ENCODE measurements at regions not wholly inside any gene's neighbourhood (a gene's known extent, or its start where the extent isn't known, plus 50 kb on each side); places are given as distances from the start of the nearest gene placed in this dataset.

DNA sequence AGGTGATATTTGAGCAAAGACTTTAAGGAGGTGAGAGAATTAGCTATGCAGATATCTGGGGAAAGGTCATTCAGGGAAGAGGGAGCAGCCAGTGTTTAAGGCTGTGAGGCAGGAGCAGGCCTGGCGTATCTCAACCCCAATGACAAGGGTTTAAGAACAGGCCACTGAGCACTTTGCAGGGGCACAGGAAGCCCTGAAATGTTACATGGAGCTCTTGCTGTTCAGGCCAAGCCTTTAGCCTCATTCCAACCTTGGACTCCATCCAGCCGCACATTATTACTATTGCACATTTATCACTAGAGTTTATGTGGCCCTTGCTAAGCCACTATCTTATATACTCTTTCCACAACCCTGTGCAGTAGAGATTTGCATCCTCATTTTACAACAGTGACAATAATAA, 114.0 kb downstream of the EFNB1 start:
- in situ Hi-C loops (cut with HindIII; ENCODE audit: low pct_unique_long_range_greater_than_20kb, low sequenced_read_pairs), result no loop called here
- Histone ChIP-seq H3K27me3 (ENCODE audit: control insufficient read depth, insufficient read depth, low read length) (no peaks in the 10 kb centered on the region), H3K36me3 (ENCODE audit: control insufficient read depth, insufficient read depth, low read length) (no peaks in the 10 kb centered on the region), H3K27ac (ENCODE audit: low read length) (no peak overlapping the region), H3K4me1 (ENCODE audit: control insufficient read depth, insufficient read depth, low read length) (no peaks in the 10 kb centered on the region), H3K9me3 (ENCODE audit: control insufficient read depth, insufficient read depth, low read depth, low read length) (no peaks in the 10 kb centered on the region), H3K4me3 (ENCODE audit: low read depth in 2 of 2, low read length in 2 of 2) (no peak overlapping the region)
- POLR2A ChIA-PET, result no interaction called here
- TF ChIP-seq SIN3A (IDR thresholded peaks at IDR 0.05; ENCODE audit: borderline replicate concordance, insufficient read depth, low read depth, low read length), result no peak
- TF ChIP-seq, protein P1, sequence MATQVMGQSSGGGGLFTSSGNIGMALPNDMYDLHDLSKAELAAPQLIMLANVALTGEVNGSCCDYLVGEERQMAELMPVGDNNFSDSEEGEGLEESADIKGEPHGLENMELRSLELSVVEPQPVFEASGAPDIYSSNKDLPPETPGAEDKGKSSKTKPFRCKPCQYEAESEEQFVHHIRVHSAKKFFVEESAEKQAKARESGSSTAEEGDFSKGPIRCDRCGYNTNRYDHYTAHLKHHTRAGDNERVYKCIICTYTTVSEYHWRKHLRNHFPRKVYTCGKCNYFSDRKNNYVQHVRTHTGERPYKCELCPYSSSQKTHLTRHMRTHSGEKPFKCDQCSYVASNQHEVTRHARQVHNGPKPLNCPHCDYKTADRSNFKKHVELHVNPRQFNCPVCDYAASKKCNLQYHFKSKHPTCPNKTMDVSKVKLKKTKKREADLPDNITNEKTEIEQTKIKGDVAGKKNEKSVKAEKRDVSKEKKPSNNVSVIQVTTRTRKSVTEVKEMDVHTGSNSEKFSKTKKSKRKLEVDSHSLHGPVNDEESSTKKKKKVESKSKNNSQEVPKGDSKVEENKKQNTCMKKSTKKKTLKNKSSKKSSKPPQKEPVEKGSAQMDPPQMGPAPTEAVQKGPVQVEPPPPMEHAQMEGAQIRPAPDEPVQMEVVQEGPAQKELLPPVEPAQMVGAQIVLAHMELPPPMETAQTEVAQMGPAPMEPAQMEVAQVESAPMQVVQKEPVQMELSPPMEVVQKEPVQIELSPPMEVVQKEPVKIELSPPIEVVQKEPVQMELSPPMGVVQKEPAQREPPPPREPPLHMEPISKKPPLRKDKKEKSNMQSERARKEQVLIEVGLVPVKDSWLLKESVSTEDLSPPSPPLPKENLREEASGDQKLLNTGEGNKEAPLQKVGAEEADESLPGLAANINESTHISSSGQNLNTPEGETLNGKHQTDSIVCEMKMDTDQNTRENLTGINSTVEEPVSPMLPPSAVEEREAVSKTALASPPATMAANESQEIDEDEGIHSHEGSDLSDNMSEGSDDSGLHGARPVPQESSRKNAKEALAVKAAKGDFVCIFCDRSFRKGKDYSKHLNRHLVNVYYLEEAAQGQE (IDR thresholded peaks at IDR 0.05; ENCODE audit: insufficient read depth in 1 of 2, low read depth in 2 of 2, low read length in 1 of 2), result no peak
- no peak for TF ChIP-seq TCF7L2 (IDR thresholded peaks at IDR 0.05; ENCODE audit: low read depth, low read length)
- TF ChIP-seq, protein P2, sequence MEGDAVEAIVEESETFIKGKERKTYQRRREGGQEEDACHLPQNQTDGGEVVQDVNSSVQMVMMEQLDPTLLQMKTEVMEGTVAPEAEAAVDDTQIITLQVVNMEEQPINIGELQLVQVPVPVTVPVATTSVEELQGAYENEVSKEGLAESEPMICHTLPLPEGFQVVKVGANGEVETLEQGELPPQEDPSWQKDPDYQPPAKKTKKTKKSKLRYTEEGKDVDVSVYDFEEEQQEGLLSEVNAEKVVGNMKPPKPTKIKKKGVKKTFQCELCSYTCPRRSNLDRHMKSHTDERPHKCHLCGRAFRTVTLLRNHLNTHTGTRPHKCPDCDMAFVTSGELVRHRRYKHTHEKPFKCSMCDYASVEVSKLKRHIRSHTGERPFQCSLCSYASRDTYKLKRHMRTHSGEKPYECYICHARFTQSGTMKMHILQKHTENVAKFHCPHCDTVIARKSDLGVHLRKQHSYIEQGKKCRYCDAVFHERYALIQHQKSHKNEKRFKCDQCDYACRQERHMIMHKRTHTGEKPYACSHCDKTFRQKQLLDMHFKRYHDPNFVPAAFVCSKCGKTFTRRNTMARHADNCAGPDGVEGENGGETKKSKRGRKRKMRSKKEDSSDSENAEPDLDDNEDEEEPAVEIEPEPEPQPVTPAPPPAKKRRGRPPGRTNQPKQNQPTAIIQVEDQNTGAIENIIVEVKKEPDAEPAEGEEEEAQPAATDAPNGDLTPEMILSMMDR (IDR thresholded peaks at IDR 0.05), result no peak
- no peak for TF ChIP-seq POLR2AphosphoS5 (IDR thresholded peaks at IDR 0.05; ENCODE audit: low read depth, low read length)
- ATAC-seq (no peak), DNase-seq (ENCODE audit: low read depth, low spot score) (no peak)
- intact Hi-C loops (cut with micrococcal nuclease; ENCODE audit: unreplicated experiment), result no loop called here
- BruUV-seq (replicated peaks), result no TSS peak
- CTCF ChIA-PET, result no interaction called here

DNA sequence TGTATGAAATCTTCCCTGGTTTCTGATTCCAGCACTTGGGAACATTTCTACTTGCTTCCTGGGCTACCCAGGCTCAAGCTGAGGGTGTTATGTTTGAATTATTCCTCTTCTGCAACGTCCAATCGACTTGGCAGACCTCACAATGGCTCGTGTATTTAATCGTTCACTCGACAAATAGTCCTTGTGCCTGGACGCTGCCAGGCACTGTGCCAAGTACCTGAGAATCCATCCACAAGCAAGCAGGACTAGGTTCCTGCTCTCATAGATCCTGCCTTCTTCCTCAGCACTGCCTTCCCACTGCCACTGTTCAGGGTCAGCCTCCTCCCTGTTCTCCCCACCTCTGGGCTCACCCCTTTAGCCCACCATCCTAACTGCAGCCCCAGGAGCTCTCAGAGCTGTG, 113.3 kb downstream of the EFNB1 start:
- no peaks in the 10 kb centered on the region for H3K27me3 ChIP-seq (ENCODE audit: control insufficient read depth, insufficient read depth, low read length)
- intact Hi-C loops (cut with micrococcal nuclease; ENCODE audit: unreplicated experiment) (no loop called here), in situ Hi-C loops (cut with HindIII; ENCODE audit: low pct_unique_long_range_greater_than_20kb, low sequenced_read_pairs) (no loop called here)
- H3K4me1 ChIP-seq (ENCODE audit: control insufficient read depth, insufficient read depth, low read length), result no peaks in the 10 kb centered on the region
- no peak for ATAC-seq
- DNase-seq (ENCODE audit: low read depth, low spot score), result no peak
- no peak overlapping the region for H3K4me3 ChIP-seq (ENCODE audit: low read depth in 2 of 2, low read length in 2 of 2)
- no peaks in the 10 kb centered on the region for H3K9me3 ChIP-seq (ENCODE audit: control insufficient read depth, insufficient read depth, low read depth, low read length)
- H3K27ac ChIP-seq (ENCODE audit: low read length), result no peak overlapping the region
- CTCF ChIA-PET, result no interaction called here
- BruUV-seq (replicated peaks), result no TSS peak
- POLR2A ChIA-PET, result no interaction called here
- H3K36me3 ChIP-seq (ENCODE audit: control insufficient read depth, insufficient read depth, low read length), result no peaks in the 10 kb centered on the region
- TF ChIP-seq POLR2AphosphoS5 (IDR thresholded peaks at IDR 0.05; ENCODE audit: low read depth, low read length), result no peak

DNA sequence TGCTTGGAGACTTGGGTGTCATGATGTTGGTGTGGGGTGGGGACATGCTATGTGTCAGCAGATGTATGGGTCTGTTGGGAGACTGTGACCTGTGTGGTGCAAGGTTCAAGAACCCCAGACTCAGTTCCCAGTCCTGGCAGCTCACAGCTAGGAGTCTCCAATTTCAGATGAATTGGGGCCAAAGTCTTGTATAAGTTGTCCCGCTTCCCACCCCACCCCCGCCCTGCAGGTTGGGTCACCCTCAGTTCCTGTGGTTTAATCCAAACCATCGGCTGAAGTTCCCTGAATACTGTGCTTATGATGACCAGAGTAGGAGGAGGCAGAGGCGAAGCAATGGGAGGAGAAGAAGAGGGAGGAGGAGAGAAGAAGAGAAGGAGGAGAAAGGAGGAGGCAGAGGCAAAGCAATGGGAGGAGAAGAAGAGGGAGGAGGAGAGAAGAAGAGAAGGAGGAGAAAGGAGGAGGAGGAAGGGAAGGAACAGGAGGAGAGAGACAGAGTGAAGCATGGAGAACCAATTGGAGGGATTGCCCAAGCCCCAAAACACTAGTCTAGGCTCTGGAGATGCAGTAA, 112.6 kb downstream of the EFNB1 start:
- no TSS peak for BruUV-seq (replicated peaks)
- ChIA-PET POLR2A (no interaction called here), CTCF (no interaction called here)
- no peaks in the 10 kb centered on the region for H3K9me3 ChIP-seq (ENCODE audit: control insufficient read depth, insufficient read depth, low read depth, low read length)
- intact Hi-C loops (cut with micrococcal nuclease; ENCODE audit: unreplicated experiment), result no loop called here
- ATAC-seq, result no peak
- in situ Hi-C loops (cut with HindIII; ENCODE audit: low pct_unique_long_range_greater_than_20kb, low sequenced_read_pairs), result no loop called here
- H3K36me3 ChIP-seq (ENCODE audit: control insufficient read depth, insufficient read depth, low read length), result no peaks in the 10 kb centered on the region
- H3K4me3 ChIP-seq (ENCODE audit: low read depth in 2 of 2, low read length in 2 of 2), result no peak overlapping the region
- H3K27ac ChIP-seq (ENCODE audit: low read length), result no peak overlapping the region
- no peaks in the 10 kb centered on the region for H3K27me3 ChIP-seq (ENCODE audit: control insufficient read depth, insufficient read depth, low read length)
- TF ChIP-seq TCF7L2 (IDR thresholded peaks at IDR 0.05; ENCODE audit: low read depth, low read length), result no peak
- no peak for TF ChIP-seq POLR2AphosphoS5 (IDR thresholded peaks at IDR 0.05; ENCODE audit: low read depth, low read length)
- TF ChIP-seq, protein P1 (IDR thresholded peaks at IDR 0.05; ENCODE audit: insufficient read depth in 1 of 2, low read depth in 2 of 2, low read length in 1 of 2), result no peak
- DNase-seq (ENCODE audit: low read depth, low spot score), result no peak
- no peaks in the 10 kb centered on the region for H3K4me1 ChIP-seq (ENCODE audit: control insufficient read depth, insufficient read depth, low read length)
